Neural progenitor cell (in vitro differentiated cells): ENCODE measurements at regions not wholly inside any gene's neighbourhood (a gene's known extent, or its start where the extent isn't known, plus 50 kb on each side); places are given as distances from the start of the nearest gene placed in this dataset.

Experiments used
- DNase-seq: peaks from one replicate; pipeline ENCODE4 v3.0.0-alpha.2; 2016; ENCODE audit warnings: low spot score
- H2AFZ ChIP-seq: fragments of 200-600 bp; sonication (generic); replicated peaks from 2 replicates; pipeline ENCODE4 v1.6.1; 2016; ENCODE audit warnings: antibody characterized with exemption
- H3F3A ChIP-seq: fragments of 200-600 bp; sonication (generic); 2 replicates; pipeline ENCODE4 v1.6.1; 2016; ENCODE audit warnings: antibody characterized with exemption, low read depth
- H3K27ac ChIP-seq: fragments of 200-600 bp; sonication (generic); 2 replicates; pipeline ENCODE4 v1.5.1; 2016; ENCODE audit warnings: mild to moderate bottlenecking
- H3K27me3 ChIP-seq: fragments of 200-600 bp; sonication (generic); 2 replicates; pipeline ENCODE4 v1.6.1; 2016; ENCODE audit warnings: mild to moderate bottlenecking, moderate library complexity
- H3K36me3 ChIP-seq: fragments of 200-600 bp; sonication (generic); 2 replicates; pipeline ENCODE4 v1.5.1; 2016
- H3K4me1 ChIP-seq: fragments of 200-600 bp; sonication (generic); 2 replicates; pipeline ENCODE4 v1.6.1; 2016; ENCODE audit warnings: mixed run types
- H3K4me2 ChIP-seq: fragments of 200-600 bp; sonication (generic); 2 replicates; pipeline ENCODE4 v1.6.1; 2016
- H3K4me3 ChIP-seq: fragments of 200-600 bp; sonication (generic); 2 replicates; pipeline ENCODE4 v1.5.1; 2016
- H3K79me2 ChIP-seq: fragments of 200-600 bp; sonication (generic); 2 replicates; pipeline ENCODE4 v1.6.1; 2016; ENCODE audit warnings: low read depth
- H3K9ac ChIP-seq: fragments of 200-600 bp; sonication (generic); 2 replicates; pipeline ENCODE4 v1.6.1; 2016
- H3K9me3 ChIP-seq: fragments of 200-600 bp; sonication (generic); 2 replicates; pipeline ENCODE4 v1.5.1; 2016; ENCODE audit warnings: low read depth
- H4K20me1 ChIP-seq: fragments of 200-600 bp; sonication (generic); 2 replicates; pipeline ENCODE4 v1.6.1; 2016; ENCODE audit warnings: low read depth
- H3K27ac Mint-ChIP-seq: 3 replicates; pipeline ENCODE4 v1.8.0; 2021; ENCODE audit warnings: mixed read lengths
- H3K27me3 Mint-ChIP-seq: 2 replicates; pipeline ENCODE4 v1.8.0; 2022; ENCODE audit warnings: low read depth, mild to moderate bottlenecking, inconsistent platforms, moderate library complexity, mixed read lengths; ENCODE audit not compliant: insufficient read depth
- H3K36me3 Mint-ChIP-seq: 3 replicates; pipeline ENCODE4 v1.8.0; 2021; ENCODE audit warnings: mixed read lengths
- H3K4me1 Mint-ChIP-seq: 3 replicates; pipeline ENCODE4 v1.8.0; 2021; ENCODE audit warnings: mixed read lengths
- H3K4me3 Mint-ChIP-seq: 3 replicates; pipeline ENCODE4 v1.8.0; 2021; ENCODE audit warnings: mild to moderate bottlenecking, moderate library complexity, mixed read lengths
- H3K9me3 Mint-ChIP-seq: 3 replicates; pipeline ENCODE4 v1.8.0; 2020; ENCODE audit warnings: mixed read lengths
- CTCF ChIP-seq: fragments of 200-600 bp; sonication (generic); IDR thresholded peaks from 2 replicates; pipeline ENCODE4 v1.5.1; 2017; ENCODE audit warnings: antibody characterized with exemption, mild to moderate bottlenecking
- EZH2 ChIP-seq: fragments of 200-600 bp; sonication (generic); IDR thresholded peaks from 2 replicates; pipeline ENCODE4 v1.6.1; 2017; ENCODE audit warnings: antibody characterized with exemption, mild to moderate bottlenecking, moderate library complexity
- EZH2phosphoT487 ChIP-seq: fragments of 200-600 bp; sonication (generic); IDR thresholded peaks from 2 replicates; pipeline ENCODE4 v1.6.1; 2017; ENCODE audit warnings: antibody characterized with exemption

GRCh38 chr12:93058280-93058679 lies 129.2 kb upstream of the EEA1 start:
- Histone ChIP-seq H3K9ac (no peak overlapping the region), H3K27ac (no peak overlapping the region), H3K4me3 (no peak overlapping the region), H3K4me2 (no peak overlapping the region), H3K4me1 (peaks cover 34% of the 10 kb centered on the region), H3K36me3 (no peaks in the 10 kb centered on the region), H3F3A (peaks cover 6% of the 10 kb centered on the region), H4K20me1 (no peaks in the 10 kb centered on the region), H3K9me3 (no peaks in the 10 kb centered on the region), H2AFZ (no peak overlapping the region), H3K27me3 (no peaks in the 10 kb centered on the region), H3K79me2 (no peaks in the 10 kb centered on the region)
- peaks cover 10% of the 10 kb centered on the region for H3K27me3 Mint-ChIP-seq
- no peaks in the 10 kb centered on the region for H3K36me3 Mint-ChIP-seq
- peaks cover 49% of the 10 kb centered on the region for H3K4me1 Mint-ChIP-seq
- TF ChIP-seq EZH2phosphoT487 (no peak), EZH2 (no peak), CTCF (no peak)
- no peak overlapping the region for H3K4me3 Mint-ChIP-seq
- H3K27ac Mint-ChIP-seq = peak overlapping the region; percentile 57
- no peaks in the 10 kb centered on the region for H3K9me3 Mint-ChIP-seq
- no peak for DNase-seq

GRCh38 chr12:93059288-93059687 lies 130.2 kb upstream of the EEA1 start:
- TF ChIP-seq EZH2 = no peak
- TF ChIP-seq EZH2phosphoT487 = no peak
- TF ChIP-seq CTCF = no peak
- Histone ChIP-seq H3K9me3 (no peaks in the 10 kb centered on the region), H3K27ac (no peak overlapping the region), H3K4me1 (peaks cover 34% of the 10 kb centered on the region), H3K36me3 (no peaks in the 10 kb centered on the region), H3K4me2 (no peak overlapping the region), H3K4me3 (no peak overlapping the region), H2AFZ (no peak overlapping the region), H4K20me1 (no peaks in the 10 kb centered on the region), H3K79me2 (no peaks in the 10 kb centered on the region), H3K27me3 (no peaks in the 10 kb centered on the region), H3F3A (peaks cover 6% of the 10 kb centered on the region), H3K9ac (no peak overlapping the region)
- H3K4me3 Mint-ChIP-seq = no peak overlapping the region
- H3K27me3 Mint-ChIP-seq = peaks cover 10% of the 10 kb centered on the region
- DNase-seq = no peak
- no peaks in the 10 kb centered on the region for H3K9me3 Mint-ChIP-seq
- peak overlapping the region; percentile 57 for H3K27ac Mint-ChIP-seq
- H3K4me1 Mint-ChIP-seq = peaks cover 49% of the 10 kb centered on the region
- no peaks in the 10 kb centered on the region for H3K36me3 Mint-ChIP-seq

- H3K36me3 ChIP-seq = no peaks in the 10 kb centered on the region
- no peaks in the 10 kb centered on the region for H4K20me1 ChIP-seq
- H3K4me1 ChIP-seq = peaks cover 34% of the 10 kb centered on the region
- TF ChIP-seq CTCF (no peak), EZH2phosphoT487 (no peak), EZH2 (no peak)
- no peak overlapping the region for H2AFZ ChIP-seq
- H3F3A ChIP-seq = peaks cover 6% of the 10 kb centered on the region
- no peaks in the 10 kb centered on the region for H3K79me2 ChIP-seq
- no peak overlapping the region for H3K4me3 Mint-ChIP-seq
- H3K4me1 Mint-ChIP-seq = peaks cover 49% of the 10 kb centered on the region
- H3K27ac ChIP-seq = no peak overlapping the region
- H3K36me3 Mint-ChIP-seq = no peaks in the 10 kb centered on the region
- no peak overlapping the region for H3K4me3 ChIP-seq
- no peak overlapping the region for H3K27ac Mint-ChIP-seq
- H3K9me3 Mint-ChIP-seq = no peaks in the 10 kb centered on the region
- H3K27me3 Mint-ChIP-seq = peaks cover 7% of the 10 kb centered on the region
- H3K9ac ChIP-seq = no peak overlapping the region
- H3K9me3 ChIP-seq = no peaks in the 10 kb centered on the region
- no peaks in the 10 kb centered on the region for H3K27me3 ChIP-seq
- no peak overlapping the region for H3K4me2 ChIP-seq
- no peak for DNase-seq
These were observed 131.0 kb upstream of the EEA1 start for GRCh38 chr12:93059925-93060665.
